ENCODE measurements at regions not wholly inside any gene's neighbourhood (a gene's known extent, or its start where the extent isn't known, plus 50 kb on each side); places are given as distances from the start of the nearest gene placed in this dataset.

DNA sequence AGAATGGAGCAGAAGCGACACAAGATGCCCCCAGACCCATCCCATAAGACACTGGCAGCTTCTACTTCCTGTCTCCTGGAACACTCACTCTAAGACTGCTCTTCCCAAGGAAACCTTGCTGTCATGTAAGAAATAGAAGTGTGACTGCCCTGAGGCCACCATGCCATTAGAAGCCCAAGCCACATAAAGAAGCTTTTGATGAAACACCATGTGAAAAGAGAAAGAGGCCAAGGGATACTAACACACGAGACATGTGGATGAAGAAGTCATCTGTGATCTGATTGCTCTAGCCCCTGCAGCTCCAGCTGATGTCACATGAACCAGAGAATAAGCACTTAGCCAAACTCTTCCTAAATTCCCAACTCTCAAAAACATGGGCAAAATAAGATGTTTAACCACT lies 117.9 kb upstream of the PCSK2 start:
- TF ChIP-seq POLR2AphosphoS5 (IDR thresholded peaks at IDR 0.05; ENCODE audit: low read depth, low read length): no peak
- no peak for TF ChIP-seq TAF1 (IDR thresholded peaks at IDR 0.05; ENCODE audit: borderline replicate concordance, insufficient read depth, low read length)
- no peak for TF ChIP-seq SIN3A (IDR thresholded peaks at IDR 0.05; ENCODE audit: borderline replicate concordance, insufficient read depth, low read length)
- no peak for TF ChIP-seq FOXP2 (optimal IDR thresholded peaks at IDR 0.05; ENCODE audit: borderline replicate concordance, extremely low read depth, extremely low read length, insufficient read depth)
- TF ChIP-seq REST (IDR thresholded peaks at IDR 0.05; ENCODE audit: insufficient read depth in 1 of 2, low read depth in 2 of 2, low read length in 2 of 2): no peak

DNA sequence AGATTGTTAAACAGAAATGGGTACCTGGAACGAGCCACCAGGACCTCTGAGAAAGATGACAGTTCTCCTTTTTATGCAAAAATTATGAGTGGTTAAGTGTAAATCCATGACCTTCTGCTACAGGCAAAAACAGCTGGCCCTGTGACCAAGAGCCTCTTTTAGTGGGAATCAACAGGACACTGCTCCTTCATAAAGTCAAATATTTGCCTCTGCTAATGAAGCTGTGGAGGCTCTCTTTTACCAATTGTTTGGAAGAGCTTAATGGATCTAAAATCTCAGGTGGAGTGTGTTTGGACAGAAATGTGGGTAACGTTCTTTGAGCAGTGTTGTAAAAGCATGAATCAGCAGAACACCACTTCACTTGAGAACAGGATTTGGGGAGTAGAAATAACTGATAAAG lies 117.5 kb upstream of the PCSK2 start:
- no peak for TF ChIP-seq SIN3A (IDR thresholded peaks at IDR 0.05; ENCODE audit: borderline replicate concordance, insufficient read depth, low read length)
- TF ChIP-seq TAF1 (IDR thresholded peaks at IDR 0.05; ENCODE audit: borderline replicate concordance, insufficient read depth, low read length): no peak
- TF ChIP-seq POLR2AphosphoS5 (IDR thresholded peaks at IDR 0.05; ENCODE audit: low read depth, low read length): no peak
- no peak for TF ChIP-seq FOXP2 (optimal IDR thresholded peaks at IDR 0.05; ENCODE audit: borderline replicate concordance, extremely low read depth, extremely low read length, insufficient read depth)
- TF ChIP-seq REST (IDR thresholded peaks at IDR 0.05; ENCODE audit: insufficient read depth in 1 of 2, low read depth in 2 of 2, low read length in 2 of 2): no peak

GRCh38 chr20:17128206-17128605 lies 98.6 kb upstream of the PCSK2 start:
- no peak for TF ChIP-seq FOXP2 (optimal IDR thresholded peaks at IDR 0.05; ENCODE audit: borderline replicate concordance, extremely low read depth, extremely low read length, insufficient read depth)
- TF ChIP-seq POLR2AphosphoS5 (IDR thresholded peaks at IDR 0.05; ENCODE audit: low read depth, low read length): no peak
- no peak for TF ChIP-seq REST (IDR thresholded peaks at IDR 0.05; ENCODE audit: insufficient read depth in 1 of 2, low read depth in 2 of 2, low read length in 2 of 2)
- TF ChIP-seq TAF1 (IDR thresholded peaks at IDR 0.05; ENCODE audit: borderline replicate concordance, insufficient read depth, low read length): no peak
- TF ChIP-seq SIN3A (IDR thresholded peaks at IDR 0.05; ENCODE audit: borderline replicate concordance, insufficient read depth, low read length): no peak

GRCh38 chr20:17129089-17129488 lies 97.8 kb upstream of the PCSK2 start:
- no peak for TF ChIP-seq REST (IDR thresholded peaks at IDR 0.05; ENCODE audit: insufficient read depth in 1 of 2, low read depth in 2 of 2, low read length in 2 of 2)
- no peak for TF ChIP-seq TAF1 (IDR thresholded peaks at IDR 0.05; ENCODE audit: borderline replicate concordance, insufficient read depth, low read length)
- no peak for TF ChIP-seq POLR2AphosphoS5 (IDR thresholded peaks at IDR 0.05; ENCODE audit: low read depth, low read length)
- TF ChIP-seq SIN3A (IDR thresholded peaks at IDR 0.05; ENCODE audit: borderline replicate concordance, insufficient read depth, low read length): no peak
- no peak for TF ChIP-seq FOXP2 (optimal IDR thresholded peaks at IDR 0.05; ENCODE audit: borderline replicate concordance, extremely low read depth, extremely low read length, insufficient read depth)

DNA sequence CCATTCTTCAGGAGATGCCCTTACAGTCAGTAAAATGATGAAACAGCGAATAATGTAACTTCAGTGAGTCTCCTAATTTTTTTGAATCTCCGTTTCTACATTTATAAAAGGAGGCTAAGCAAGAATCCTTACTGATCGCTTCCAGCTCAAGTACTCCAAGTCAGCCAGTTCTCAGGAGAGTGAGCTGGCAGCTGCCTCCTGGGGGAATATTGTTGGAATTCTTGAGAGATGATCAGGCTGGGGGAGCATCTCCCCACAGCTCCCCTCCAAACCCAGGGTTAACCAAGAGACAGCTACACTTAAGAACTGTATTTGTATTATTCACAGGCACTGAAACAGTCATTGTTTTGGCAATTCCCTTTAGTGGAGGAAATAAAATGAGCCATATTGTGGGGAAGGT lies 89.1 kb upstream of the PCSK2 start:
- TF ChIP-seq TAF1 (IDR thresholded peaks at IDR 0.05; ENCODE audit: borderline replicate concordance, insufficient read depth, low read length) (no peak), FOXP2 (optimal IDR thresholded peaks at IDR 0.05; ENCODE audit: borderline replicate concordance, extremely low read depth, extremely low read length, insufficient read depth) (no peak), REST (IDR thresholded peaks at IDR 0.05; ENCODE audit: insufficient read depth in 1 of 2, low read depth in 2 of 2, low read length in 2 of 2) (no peak), SIN3A (IDR thresholded peaks at IDR 0.05; ENCODE audit: borderline replicate concordance, insufficient read depth, low read length) (no peak)

Data from PFSK-1 (cell line).